ENCODE measurements at regions not wholly inside any gene's neighbourhood (a gene's known extent, or its start where the extent isn't known, plus 50 kb on each side); places are given as distances from the start of the nearest gene placed in this dataset.

DNA sequence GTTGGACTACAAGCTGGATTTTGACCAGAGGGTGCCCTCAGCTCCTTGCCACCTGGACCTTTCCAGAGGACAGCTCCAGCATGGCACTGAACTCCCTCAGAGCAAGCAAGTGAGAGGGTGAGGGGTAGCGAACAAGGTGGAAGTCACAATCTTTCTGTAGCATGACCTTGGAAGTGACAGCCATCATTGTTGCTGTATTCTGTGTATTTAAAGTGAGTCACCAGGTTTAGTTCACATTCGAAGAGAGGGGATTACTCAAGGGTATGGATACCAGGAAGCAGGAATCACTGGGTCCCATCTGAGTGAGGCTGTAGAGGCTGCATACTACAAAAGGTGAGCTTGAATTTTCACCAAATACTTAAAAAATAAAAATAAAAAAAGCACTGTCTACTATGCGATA is 280.0 kb upstream of the SPTLC3 start:
- dilution Hi-C loops (cut with MboI; ENCODE audit: extremely low pct_ligation_motif_present, low sequenced_read_pairs) (no loop called here), intact Hi-C loops (cut with micrococcal nuclease) (no loop called here)
- FAIRE-seq (no peak), DNase-seq (ENCODE audit: low read depth, low spot score) (no peak)
- H3K9ac ChIP-seq (replicated peaks; ENCODE audit: extremely low read depth, insufficient read depth, low read length) = no peak overlapping the region
- no peaks in the 10 kb centered on the region for H4K20me1 ChIP-seq (replicated peaks; ENCODE audit: control insufficient read depth, extremely low read depth, insufficient read depth, low read length)
- POLR2A ChIA-PET = no interaction called here
- H3K27me3 ChIP-seq (ENCODE audit: control insufficient read depth in 2 of 2, insufficient read depth in 2 of 2, low read length in 2 of 2) = no peaks in the 10 kb centered on the region
- no peak overlapping the region for H3K27ac ChIP-seq (ENCODE audit: insufficient read depth, low read depth, low read length)
- no peak overlapping the region for H3K4me2 ChIP-seq (ENCODE audit: insufficient read depth, low read length)
- CTCF ChIA-PET = no interaction called here
- no TSS peak for BruUV-seq (replicated peaks)
- H3K79me2 ChIP-seq (ENCODE audit: control insufficient read depth, insufficient read depth, low read length) = no peaks in the 10 kb centered on the region
- no peaks in the 10 kb centered on the region for H3K4me1 ChIP-seq (ENCODE audit: control insufficient read depth, extremely low read depth, insufficient read depth, low read length)
- H3K9me1 ChIP-seq (replicated peaks; ENCODE audit: control insufficient read depth, extremely low read depth, insufficient read depth, low read length) = no peaks in the 10 kb centered on the region
- no peak overlapping the region for H3K4me3 ChIP-seq (replicated peaks in 1 of 3; ENCODE audit: insufficient read depth in 1 of 3, low read depth in 1 of 3, low read length in 3 of 3)
- no peaks in the 10 kb centered on the region for H3K36me3 ChIP-seq (ENCODE audit: control insufficient read depth in 2 of 2, extremely low read depth in 1 of 2, insufficient read depth in 2 of 2, low read length in 2 of 2)
- no peak for TF ChIP-seq EZH2 (IDR thresholded peaks at IDR 0.05; ENCODE audit: borderline replicate concordance, low read depth, low read length, severe bottlenecking)
- TF ChIP-seq JUN (IDR thresholded peaks at IDR 0.05; ENCODE audit: borderline replicate concordance, insufficient read depth, insufficient read length, low read depth) = no peak
- TF ChIP-seq, protein P1, sequence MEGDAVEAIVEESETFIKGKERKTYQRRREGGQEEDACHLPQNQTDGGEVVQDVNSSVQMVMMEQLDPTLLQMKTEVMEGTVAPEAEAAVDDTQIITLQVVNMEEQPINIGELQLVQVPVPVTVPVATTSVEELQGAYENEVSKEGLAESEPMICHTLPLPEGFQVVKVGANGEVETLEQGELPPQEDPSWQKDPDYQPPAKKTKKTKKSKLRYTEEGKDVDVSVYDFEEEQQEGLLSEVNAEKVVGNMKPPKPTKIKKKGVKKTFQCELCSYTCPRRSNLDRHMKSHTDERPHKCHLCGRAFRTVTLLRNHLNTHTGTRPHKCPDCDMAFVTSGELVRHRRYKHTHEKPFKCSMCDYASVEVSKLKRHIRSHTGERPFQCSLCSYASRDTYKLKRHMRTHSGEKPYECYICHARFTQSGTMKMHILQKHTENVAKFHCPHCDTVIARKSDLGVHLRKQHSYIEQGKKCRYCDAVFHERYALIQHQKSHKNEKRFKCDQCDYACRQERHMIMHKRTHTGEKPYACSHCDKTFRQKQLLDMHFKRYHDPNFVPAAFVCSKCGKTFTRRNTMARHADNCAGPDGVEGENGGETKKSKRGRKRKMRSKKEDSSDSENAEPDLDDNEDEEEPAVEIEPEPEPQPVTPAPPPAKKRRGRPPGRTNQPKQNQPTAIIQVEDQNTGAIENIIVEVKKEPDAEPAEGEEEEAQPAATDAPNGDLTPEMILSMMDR (IDR thresholded peaks at IDR 0.05; ENCODE audit: extremely low read depth in 1 of 2, insufficient read depth in 1 of 2, low read depth in 1 of 2, low read length in 2 of 2) = no peak
- TF ChIP-seq, protein P2, sequence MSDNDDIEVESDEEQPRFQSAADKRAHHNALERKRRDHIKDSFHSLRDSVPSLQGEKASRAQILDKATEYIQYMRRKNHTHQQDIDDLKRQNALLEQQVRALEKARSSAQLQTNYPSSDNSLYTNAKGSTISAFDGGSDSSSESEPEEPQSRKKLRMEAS (IDR thresholded peaks at IDR 0.05; ENCODE audit: insufficient read depth, insufficient read length) = no peak
- no peak for TF ChIP-seq FOS (IDR thresholded peaks at IDR 0.05; ENCODE audit: borderline replicate concordance, insufficient read depth, low read length)
- no peak for TF ChIP-seq MYC (IDR thresholded peaks at IDR 0.05; ENCODE audit: low read depth, low read length)
- TF ChIP-seq POLR2AphosphoS5 (IDR thresholded peaks at IDR 0.05; ENCODE audit: insufficient read depth, low read depth, low read length) = no peak
- no peak for TF ChIP-seq GATA2 (IDR thresholded peaks at IDR 0.05; ENCODE audit: insufficient read depth, insufficient read length, low read depth, low read length)
- TF ChIP-seq POLR2A (IDR thresholded peaks at IDR 0.05; ENCODE audit: low read depth, low read length) = no peak
- peaks cover 2% of the 10 kb centered on the region for H3K9me3 ChIP-seq (replicated peaks; ENCODE audit: control insufficient read depth, insufficient read depth, low read length)
- no peak overlapping the region for H2AFZ ChIP-seq (ENCODE audit: low read depth, low read length)
